ENCODE measurements at regions not wholly inside any gene's neighbourhood (a gene's known extent, or its start where the extent isn't known, plus 50 kb on each side); places are given as distances from the start of the nearest gene placed in this dataset.

- TF ChIP-seq GATA3 (IDR thresholded peaks at IDR 0.05; ENCODE audit: low read depth, low read length) (no peak), GATA2 (IDR thresholded peaks at IDR 0.05; ENCODE audit: low read depth, low read length) (no peak)
These were observed 116.6 kb upstream of the ABCA1 start for GRCh38 chr9:105044518-105044917.
